ENCODE measurements at regions not wholly inside any gene's neighbourhood (a gene's known extent, or its start where the extent isn't known, plus 50 kb on each side); places are given as distances from the start of the nearest gene placed in this dataset.

DNA sequence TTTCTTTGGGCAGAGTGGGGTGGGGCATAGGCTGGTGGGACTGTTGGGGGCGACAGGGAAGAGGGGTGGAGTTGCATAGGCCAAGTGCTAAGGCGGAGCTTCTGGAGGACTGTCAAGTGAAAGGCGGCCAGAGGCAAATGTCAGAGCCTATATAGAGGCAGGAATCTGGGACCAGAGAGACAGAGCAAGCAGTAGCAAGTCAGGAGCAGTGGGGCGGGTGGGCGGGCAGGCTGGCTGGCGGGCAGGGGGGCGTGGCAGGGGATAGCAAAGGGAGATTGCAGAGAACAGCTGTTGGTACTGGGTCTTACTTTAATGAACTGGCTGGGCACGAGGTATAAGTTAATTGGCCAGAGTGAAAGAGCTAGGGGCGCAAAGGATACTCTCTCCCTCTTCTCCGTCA lies 89.8 kb downstream of the RTL9 start:
- H3K27me3 ChIP-seq (ENCODE audit: insufficient read depth, low read depth, severe bottlenecking) = peaks cover 87% of the 10 kb centered on the region
- TF ChIP-seq CTCF (IDR thresholded peaks at IDR 0.05; ENCODE audit: low read depth, low read length) = no peak
- H3K4me3 ChIP-seq (ENCODE audit: low read depth, low read length) = no peak overlapping the region
- no peaks in the 10 kb centered on the region for H3K36me3 ChIP-seq
- no peak for DNase-seq
- H3K27ac ChIP-seq = no peak overlapping the region
- H3K9me3 ChIP-seq (ENCODE audit: severe bottlenecking) = no peaks in the 10 kb centered on the region

DNA sequence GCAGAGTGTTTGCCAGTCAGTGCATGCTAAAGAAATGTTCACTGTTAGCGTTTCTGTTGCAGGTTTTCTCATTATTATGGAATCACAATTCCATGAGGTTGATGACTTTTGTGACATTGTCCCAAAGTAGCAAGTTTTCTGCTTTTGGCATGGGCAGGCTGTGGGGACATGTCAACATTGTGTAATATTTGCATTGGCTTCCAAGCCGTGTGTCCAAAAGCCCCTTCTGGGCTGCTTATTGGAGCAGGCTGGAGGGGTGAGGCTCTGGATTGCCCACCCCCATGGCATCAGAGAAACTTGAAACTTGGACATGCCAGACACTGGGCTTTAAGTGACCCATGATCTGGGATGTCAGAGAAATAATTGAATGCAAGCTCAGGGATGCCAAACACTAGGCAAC lies 90.7 kb downstream of the RTL9 start:
- no peak for DNase-seq

DNA sequence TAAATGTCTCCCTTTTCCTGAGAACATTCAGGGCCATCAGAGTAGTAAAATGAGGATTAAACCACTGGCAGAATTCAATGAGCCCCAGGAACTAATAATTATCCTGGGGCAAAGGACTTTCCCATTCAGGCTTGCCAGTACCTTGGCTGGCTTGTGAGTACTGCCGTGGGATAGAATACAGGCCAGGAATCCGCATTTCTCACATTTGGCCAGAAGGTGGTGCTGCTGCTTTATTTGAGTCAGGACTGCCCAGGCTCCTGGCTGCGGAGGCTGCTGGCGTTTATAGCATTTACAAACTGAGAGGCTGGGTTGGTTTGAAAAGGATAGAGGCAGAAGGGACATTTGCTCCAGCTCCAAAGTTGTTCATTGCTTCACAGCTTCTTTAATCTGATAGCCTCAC lies 91.4 kb downstream of the RTL9 start:
- no peak overlapping the region for H3K4me3 ChIP-seq (ENCODE audit: low read depth, low read length)
- no peaks in the 10 kb centered on the region for H3K9me3 ChIP-seq (ENCODE audit: severe bottlenecking)
- no peaks in the 10 kb centered on the region for H3K36me3 ChIP-seq
- no peak overlapping the region for H3K27ac ChIP-seq
- peak; percentile 75 for DNase-seq
- H3K27me3 ChIP-seq (ENCODE audit: insufficient read depth, low read depth, severe bottlenecking) = peaks cover 90% of the 10 kb centered on the region
- TF ChIP-seq CTCF (IDR thresholded peaks at IDR 0.05; ENCODE audit: low read depth, low read length) = peak; percentile 73

More for the DNA sequence above, 90.7 kb downstream of the RTL9 start:
- Histone ChIP-seq H3K27ac (no peak overlapping the region), H3K4me3 (ENCODE audit: low read depth, low read length) (no peak overlapping the region), H3K27me3 (ENCODE audit: insufficient read depth, low read depth, severe bottlenecking) (peaks cover 87% of the 10 kb centered on the region), H3K9me3 (ENCODE audit: severe bottlenecking) (no peaks in the 10 kb centered on the region), H3K36me3 (no peaks in the 10 kb centered on the region)
- no peak for TF ChIP-seq CTCF (IDR thresholded peaks at IDR 0.05; ENCODE audit: low read depth, low read length)

DNA sequence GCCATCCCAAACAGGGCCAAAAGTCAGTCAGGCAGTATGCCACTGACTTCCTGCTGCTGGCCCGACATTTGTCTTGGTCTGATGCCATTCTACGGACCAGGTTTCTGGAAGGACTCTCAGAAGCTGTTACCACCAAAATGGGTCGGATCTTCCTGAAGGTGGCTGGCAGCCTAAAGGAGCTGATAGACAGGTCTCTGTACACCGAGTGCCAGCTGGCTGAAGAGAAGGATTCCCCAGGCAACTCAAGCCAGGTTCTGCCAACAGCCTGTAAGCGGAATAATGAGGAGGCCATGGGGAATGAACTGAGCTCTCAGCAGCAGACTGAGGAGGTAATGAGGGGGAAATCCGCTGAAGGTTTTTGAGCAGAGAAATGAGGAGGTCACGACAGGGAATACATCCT lies 95.7 kb downstream of the RTL9 start:
- Histone ChIP-seq H3K27me3 (ENCODE audit: insufficient read depth, low read depth, severe bottlenecking) (peaks cover 89% of the 10 kb centered on the region), H3K27ac (no peak overlapping the region), H3K36me3 (no peaks in the 10 kb centered on the region), H3K4me3 (ENCODE audit: low read depth, low read length) (no peak overlapping the region), H3K9me3 (ENCODE audit: severe bottlenecking) (no peaks in the 10 kb centered on the region)
- no peak for TF ChIP-seq CTCF (IDR thresholded peaks at IDR 0.05; ENCODE audit: low read depth, low read length)
- no peak for DNase-seq

GRCh38 chrX:110462957-110463356 lies 104.3 kb downstream of the RTL9 start:
- no peak overlapping the region for H3K4me3 ChIP-seq (ENCODE audit: low read depth, low read length)
- H3K27me3 ChIP-seq (ENCODE audit: insufficient read depth, low read depth, severe bottlenecking) = peaks cover 49% of the 10 kb centered on the region
- no peaks in the 10 kb centered on the region for H3K9me3 ChIP-seq (ENCODE audit: severe bottlenecking)
- H3K36me3 ChIP-seq = no peaks in the 10 kb centered on the region
- H3K27ac ChIP-seq = no peak overlapping the region
- no peak for TF ChIP-seq CTCF (IDR thresholded peaks at IDR 0.05; ENCODE audit: low read depth, low read length)
- DNase-seq = no peak

GRCh38 chrX:110466790-110467189 lies 108.1 kb downstream of the RTL9 start:
- no peak for TF ChIP-seq CTCF (IDR thresholded peaks at IDR 0.05; ENCODE audit: low read depth, low read length)

More at GRCh38 chrX:110466790-110467189, 108.1 kb downstream of the RTL9 start:
- no peak overlapping the region for H3K4me3 ChIP-seq (ENCODE audit: low read depth, low read length)
- peaks cover 26% of the 10 kb centered on the region for H3K27me3 ChIP-seq (ENCODE audit: insufficient read depth, low read depth, severe bottlenecking)
- H3K36me3 ChIP-seq = no peaks in the 10 kb centered on the region
- no peak overlapping the region for H3K27ac ChIP-seq
- no peak for DNase-seq
- H3K9me3 ChIP-seq (ENCODE audit: severe bottlenecking) = no peaks in the 10 kb centered on the region
